GM08714 (cell line): ENCODE measurements at regions not wholly inside any gene's neighbourhood (a gene's known extent, or its start where the extent isn't known, plus 50 kb on each side); places are given as distances from the start of the nearest gene placed in this dataset.

Experiments
- H3K4me3 ChIP-seq: fragments of 200-500 bp; sonication (Bioruptor generic); 2 replicates; pipeline ENCODE4 v1.5.1; 2014; ENCODE audit warnings: mild to moderate bottlenecking, low read length, inconsistent platforms
- ZNF274 ChIP-seq: IDR thresholded peaks from 2 replicates; pipeline ENCODE4 v1.6.1; 2012; ENCODE audit warnings: mild to moderate bottlenecking, low read depth, low read length

- no peak overlapping the region for H3K4me3 ChIP-seq
- no peak for TF ChIP-seq ZNF274
These were observed 61.1 kb upstream of the IRF2BP2 start for GRCh38 chr1:234670967-234671626.

GRCh38 chr1:234669499-234669898, 59.5 kb upstream of the IRF2BP2 start:
- TF ChIP-seq ZNF274: no peak
- H3K4me3 ChIP-seq: no peak overlapping the region

- no peak for TF ChIP-seq ZNF274
- no peak overlapping the region for H3K4me3 ChIP-seq
These were observed 58.6 kb upstream of the IRF2BP2 start for GRCh38 chr1:234668577-234668955.

- H3K4me3 ChIP-seq: no peak overlapping the region
- no peak for TF ChIP-seq ZNF274
These were observed 57.9 kb upstream of the IRF2BP2 start for GRCh38 chr1:234667600-234668576.

DNA sequence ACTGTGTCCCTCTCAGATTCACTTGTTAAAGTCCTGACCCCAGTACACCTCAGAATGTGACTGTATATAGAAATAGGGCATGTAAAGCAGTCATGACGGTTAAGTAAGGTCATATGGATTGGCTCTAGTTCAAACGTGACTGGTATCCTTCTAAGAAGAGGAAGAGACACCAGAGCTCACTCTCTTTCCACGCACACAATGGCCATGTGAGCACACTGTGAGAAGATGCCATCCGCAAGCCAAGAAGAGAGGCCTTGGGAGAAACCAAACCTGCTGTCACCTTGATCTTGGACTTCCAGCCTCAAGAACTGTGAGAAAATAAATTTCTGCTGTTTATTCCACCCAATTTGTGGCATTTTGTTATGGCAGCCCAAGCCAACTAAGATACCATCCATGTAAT, 56.8 kb upstream of the IRF2BP2 start:
- no peak for TF ChIP-seq ZNF274
- H3K4me3 ChIP-seq: no peak overlapping the region

GRCh38 chr1:234665975-234666605, 56.1 kb upstream of the IRF2BP2 start:
- no peak overlapping the region for H3K4me3 ChIP-seq
- TF ChIP-seq ZNF274: no peak

DNA sequence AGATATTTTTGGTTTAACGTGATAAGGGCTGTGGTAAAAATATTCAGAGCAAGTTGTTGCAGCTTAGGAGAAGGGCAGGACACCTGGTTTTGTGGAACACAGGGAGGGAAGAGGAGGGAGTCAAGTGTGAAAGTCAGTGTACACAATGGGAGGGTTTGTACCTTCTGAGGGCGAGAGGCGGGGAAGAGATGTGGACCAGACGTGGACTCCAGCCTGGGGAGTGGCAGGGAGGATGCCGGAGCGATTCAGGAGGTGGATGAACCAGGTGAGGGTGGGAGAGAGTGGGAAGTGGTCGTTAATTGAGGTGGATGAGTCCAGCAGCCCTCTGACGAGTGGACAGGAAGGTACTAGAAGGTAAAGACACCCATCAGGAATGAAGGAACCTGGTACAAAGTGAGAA, 52.2 kb upstream of the IRF2BP2 start:
- no peak overlapping the region for H3K4me3 ChIP-seq
- TF ChIP-seq ZNF274: no peak

DNA sequence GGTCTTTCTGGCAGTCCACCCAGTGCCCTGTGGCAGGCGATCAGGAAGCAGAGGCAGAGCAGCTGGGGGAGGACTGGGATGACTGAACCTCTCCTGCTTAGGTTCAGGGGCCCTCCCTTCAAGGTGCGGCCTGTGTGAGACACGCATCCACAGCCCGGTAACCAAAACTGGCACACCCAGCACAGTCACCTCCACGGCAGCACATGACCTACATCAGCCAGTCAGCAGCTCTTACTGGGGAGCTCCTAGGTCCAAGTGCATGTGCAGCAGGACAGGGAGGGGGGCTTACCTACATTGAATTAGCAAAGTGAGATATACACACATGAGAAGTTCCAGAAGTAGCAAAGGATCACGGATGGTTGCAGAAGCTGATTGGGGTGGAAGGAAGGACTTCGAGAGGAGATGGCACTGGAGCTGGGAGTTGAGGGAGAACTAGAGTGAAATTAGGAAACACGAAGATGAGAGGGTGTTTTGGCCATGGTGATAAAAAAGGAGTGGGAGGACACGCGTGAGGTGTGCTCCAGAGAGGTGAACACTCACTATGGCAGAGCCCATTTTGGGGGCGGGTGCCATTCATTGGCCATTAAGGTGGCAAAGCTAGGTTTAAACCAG, 51.4 kb upstream of the IRF2BP2 start:
- no peak for TF ChIP-seq ZNF274
- no peak overlapping the region for H3K4me3 ChIP-seq

GRCh38 chr1:234660536-234661316, 50.7 kb upstream of the IRF2BP2 start:
- H3K4me3 ChIP-seq: no peak overlapping the region
- no peak for TF ChIP-seq ZNF274
